ENCODE measurements at regions not wholly inside any gene's neighbourhood (a gene's known extent, or its start where the extent isn't known, plus 50 kb on each side); places are given as distances from the start of the nearest gene placed in this dataset.

DNA sequence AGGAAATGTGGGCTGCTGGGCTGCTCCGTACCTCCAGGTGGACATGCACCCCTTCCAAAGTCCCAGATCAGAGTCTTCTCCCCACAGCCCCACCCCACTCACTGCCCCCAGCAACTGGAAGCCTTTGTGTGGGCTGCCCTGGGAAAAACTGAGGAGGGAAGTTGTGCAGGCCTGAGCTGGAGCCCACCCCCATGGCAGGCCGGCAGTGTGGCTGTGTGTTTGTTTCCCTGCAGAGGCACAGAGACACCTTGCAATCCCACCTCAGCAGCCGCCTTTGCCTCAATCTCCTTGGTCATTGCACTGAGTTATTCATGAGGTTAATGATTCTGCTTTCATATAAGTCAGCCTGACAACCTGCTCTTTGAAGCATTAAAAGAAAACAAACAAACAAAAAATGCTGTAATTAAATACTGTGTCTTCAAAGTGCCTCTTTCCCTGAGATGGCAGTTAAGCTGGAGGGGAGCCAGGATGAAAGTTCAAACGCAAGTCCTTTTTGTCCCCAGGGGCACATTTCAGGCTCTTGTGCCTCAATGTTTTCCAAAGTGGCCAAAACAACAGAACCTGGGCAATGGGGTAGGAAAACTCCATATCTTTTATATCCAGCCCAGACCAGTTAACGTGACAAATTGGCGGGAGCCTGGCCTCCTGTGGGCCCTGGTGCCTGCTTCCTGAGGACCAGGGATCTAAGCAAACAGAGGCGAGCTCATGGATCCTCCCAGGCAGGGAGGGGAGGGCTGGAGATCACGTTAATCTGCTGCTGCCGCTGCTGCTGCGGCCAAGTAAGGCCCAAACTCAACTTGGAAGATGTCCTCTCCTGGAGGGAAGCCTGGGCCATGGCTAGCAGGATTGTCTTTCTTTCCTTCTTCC is 51.9 kb upstream of the TSPAN11 start:
- H3K27ac ChIP-seq (ENCODE audit: low read depth in 2 of 2, low read length in 2 of 2): no peak overlapping the region
- H3K27me3 ChIP-seq (ENCODE audit: control insufficient read depth in 2 of 2, insufficient read depth in 2 of 2, low read length in 2 of 2): no peaks in the 10 kb centered on the region
- no peaks in the 10 kb centered on the region for H3K9me3 ChIP-seq (ENCODE audit: control insufficient read depth in 2 of 2, low read length in 2 of 2)
- no peaks in the 10 kb centered on the region for H3K36me3 ChIP-seq (ENCODE audit: control insufficient read depth in 2 of 2, insufficient read depth in 2 of 2, low read length in 2 of 2)
- H3K4me1 ChIP-seq (ENCODE audit: control insufficient read depth in 2 of 2, insufficient read depth in 2 of 2, low read length in 2 of 2): no peaks in the 10 kb centered on the region
- no peak overlapping the region for H3K4me3 ChIP-seq (ENCODE audit: low read length in 2 of 2)
- no peak overlapping the region for H3K9ac ChIP-seq (ENCODE audit: low read depth in 1 of 2, low read length in 2 of 2)

DNA sequence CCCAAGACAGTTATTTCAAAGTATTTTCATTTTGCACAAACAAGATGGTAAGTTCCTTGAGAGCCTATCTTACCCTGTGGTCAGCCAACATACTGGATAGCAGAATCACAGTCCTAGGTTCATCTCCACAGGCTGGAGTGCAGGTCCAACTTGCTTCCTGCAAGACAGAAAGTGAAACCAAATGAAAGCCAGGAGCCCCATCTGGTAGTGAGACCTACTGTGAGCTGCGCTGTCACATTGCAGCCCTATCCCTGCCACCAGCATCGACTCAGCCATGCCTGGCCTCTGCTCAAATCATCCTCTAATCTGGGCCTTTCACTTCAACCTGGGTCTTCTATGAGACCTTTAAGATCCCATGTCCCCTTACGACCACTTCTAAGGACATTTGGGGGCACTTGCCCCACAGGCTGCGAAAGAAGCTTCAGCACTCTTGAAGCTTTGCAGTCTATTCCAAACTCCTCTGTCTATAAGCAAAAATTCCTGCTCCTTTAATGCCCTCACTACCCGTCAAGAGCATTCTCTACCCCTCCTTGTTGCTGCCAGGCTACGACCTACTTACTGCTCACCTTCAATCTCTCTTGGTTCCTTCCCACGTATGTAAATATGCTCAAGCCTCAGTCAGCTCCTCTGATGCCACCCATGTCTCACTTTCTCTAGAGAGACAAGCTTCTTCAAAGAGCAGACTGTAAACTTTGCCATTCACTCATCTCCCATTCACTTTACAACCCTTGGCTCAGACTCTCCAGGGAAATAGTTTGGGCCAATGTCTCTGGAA is 55.9 kb upstream of the TSPAN11 start:
- no peaks in the 10 kb centered on the region for H3K27me3 ChIP-seq (ENCODE audit: control insufficient read depth in 2 of 2, insufficient read depth in 2 of 2, low read length in 2 of 2)
- no peaks in the 10 kb centered on the region for H3K4me1 ChIP-seq (ENCODE audit: control insufficient read depth in 2 of 2, insufficient read depth in 2 of 2, low read length in 2 of 2)
- H3K9me3 ChIP-seq (ENCODE audit: control insufficient read depth in 2 of 2, low read length in 2 of 2): no peaks in the 10 kb centered on the region
- no peak overlapping the region for H3K4me3 ChIP-seq (ENCODE audit: low read length in 2 of 2)
- H3K36me3 ChIP-seq (ENCODE audit: control insufficient read depth in 2 of 2, insufficient read depth in 2 of 2, low read length in 2 of 2): no peaks in the 10 kb centered on the region
- H3K9ac ChIP-seq (ENCODE audit: low read depth in 1 of 2, low read length in 2 of 2): no peak overlapping the region
- H3K27ac ChIP-seq (ENCODE audit: low read depth in 2 of 2, low read length in 2 of 2): no peak overlapping the region

GRCh38 chr12:30867415-30867814 is 59.1 kb upstream of the TSPAN11 start:
- no peak overlapping the region for H3K27ac ChIP-seq (ENCODE audit: low read depth in 2 of 2, low read length in 2 of 2)
- no peaks in the 10 kb centered on the region for H3K36me3 ChIP-seq (ENCODE audit: control insufficient read depth in 2 of 2, insufficient read depth in 2 of 2, low read length in 2 of 2)
- no peak overlapping the region for H3K9ac ChIP-seq (ENCODE audit: low read depth in 1 of 2, low read length in 2 of 2)
- no peaks in the 10 kb centered on the region for H3K27me3 ChIP-seq (ENCODE audit: control insufficient read depth in 2 of 2, insufficient read depth in 2 of 2, low read length in 2 of 2)
- H3K4me3 ChIP-seq (ENCODE audit: low read length in 2 of 2): no peak overlapping the region
- H3K4me1 ChIP-seq (ENCODE audit: control insufficient read depth in 2 of 2, insufficient read depth in 2 of 2, low read length in 2 of 2): no peaks in the 10 kb centered on the region
- no peaks in the 10 kb centered on the region for H3K9me3 ChIP-seq (ENCODE audit: control insufficient read depth in 2 of 2, low read length in 2 of 2)

DNA sequence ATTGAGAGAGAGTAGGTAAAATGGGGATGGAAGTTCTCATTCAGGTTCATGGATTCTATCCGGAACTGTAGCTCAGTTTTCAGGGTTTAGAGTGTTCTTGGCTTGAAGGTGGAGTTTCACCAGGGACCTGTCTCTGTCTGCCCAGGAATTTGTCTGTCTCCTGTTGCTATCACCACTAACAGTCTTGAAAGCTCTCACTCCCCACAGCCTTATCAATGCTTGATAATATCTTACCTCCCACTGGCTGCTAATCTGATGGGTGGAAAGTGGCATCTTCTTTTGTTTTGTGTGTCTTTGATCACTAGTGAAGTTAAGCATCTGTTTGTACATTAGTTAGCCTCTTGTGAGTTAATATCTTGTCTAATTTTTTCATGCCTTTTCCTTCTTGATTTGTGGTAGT is 60.3 kb upstream of the TSPAN11 start:
- Histone ChIP-seq H3K9me3 (ENCODE audit: control insufficient read depth in 2 of 2, low read length in 2 of 2) (no peaks in the 10 kb centered on the region), H3K9ac (ENCODE audit: low read depth in 1 of 2, low read length in 2 of 2) (no peak overlapping the region), H3K4me3 (ENCODE audit: low read length in 2 of 2) (no peak overlapping the region), H3K27me3 (ENCODE audit: control insufficient read depth in 2 of 2, insufficient read depth in 2 of 2, low read length in 2 of 2) (no peaks in the 10 kb centered on the region), H3K4me1 (ENCODE audit: control insufficient read depth in 2 of 2, insufficient read depth in 2 of 2, low read length in 2 of 2) (no peaks in the 10 kb centered on the region), H3K36me3 (ENCODE audit: control insufficient read depth in 2 of 2, insufficient read depth in 2 of 2, low read length in 2 of 2) (no peaks in the 10 kb centered on the region), H3K27ac (ENCODE audit: low read depth in 2 of 2, low read length in 2 of 2) (no peak overlapping the region)

GRCh38 chr12:30863839-30864238 is 62.7 kb upstream of the TSPAN11 start:
- no peaks in the 10 kb centered on the region for H3K27me3 ChIP-seq (ENCODE audit: control insufficient read depth in 2 of 2, insufficient read depth in 2 of 2, low read length in 2 of 2)
- no peaks in the 10 kb centered on the region for H3K36me3 ChIP-seq (ENCODE audit: control insufficient read depth in 2 of 2, insufficient read depth in 2 of 2, low read length in 2 of 2)
- no peak overlapping the region for H3K4me3 ChIP-seq (ENCODE audit: low read length in 2 of 2)
- H3K9me3 ChIP-seq (ENCODE audit: control insufficient read depth in 2 of 2, low read length in 2 of 2): no peaks in the 10 kb centered on the region
- no peak overlapping the region for H3K9ac ChIP-seq (ENCODE audit: low read depth in 1 of 2, low read length in 2 of 2)
- no peaks in the 10 kb centered on the region for H3K4me1 ChIP-seq (ENCODE audit: control insufficient read depth in 2 of 2, insufficient read depth in 2 of 2, low read length in 2 of 2)
- no peak overlapping the region for H3K27ac ChIP-seq (ENCODE audit: low read depth in 2 of 2, low read length in 2 of 2)

GRCh38 chr12:30862486-30862885 is 64.1 kb upstream of the TSPAN11 start:
- Histone ChIP-seq H3K27ac (ENCODE audit: low read depth in 2 of 2, low read length in 2 of 2) (no peak overlapping the region), H3K4me3 (ENCODE audit: low read length in 2 of 2) (no peak overlapping the region), H3K9me3 (ENCODE audit: control insufficient read depth in 2 of 2, low read length in 2 of 2) (no peaks in the 10 kb centered on the region), H3K27me3 (ENCODE audit: control insufficient read depth in 2 of 2, insufficient read depth in 2 of 2, low read length in 2 of 2) (no peaks in the 10 kb centered on the region), H3K9ac (ENCODE audit: low read depth in 1 of 2, low read length in 2 of 2) (no peak overlapping the region), H3K36me3 (ENCODE audit: control insufficient read depth in 2 of 2, insufficient read depth in 2 of 2, low read length in 2 of 2) (no peaks in the 10 kb centered on the region), H3K4me1 (ENCODE audit: control insufficient read depth in 2 of 2, insufficient read depth in 2 of 2, low read length in 2 of 2) (no peaks in the 10 kb centered on the region)

DNA sequence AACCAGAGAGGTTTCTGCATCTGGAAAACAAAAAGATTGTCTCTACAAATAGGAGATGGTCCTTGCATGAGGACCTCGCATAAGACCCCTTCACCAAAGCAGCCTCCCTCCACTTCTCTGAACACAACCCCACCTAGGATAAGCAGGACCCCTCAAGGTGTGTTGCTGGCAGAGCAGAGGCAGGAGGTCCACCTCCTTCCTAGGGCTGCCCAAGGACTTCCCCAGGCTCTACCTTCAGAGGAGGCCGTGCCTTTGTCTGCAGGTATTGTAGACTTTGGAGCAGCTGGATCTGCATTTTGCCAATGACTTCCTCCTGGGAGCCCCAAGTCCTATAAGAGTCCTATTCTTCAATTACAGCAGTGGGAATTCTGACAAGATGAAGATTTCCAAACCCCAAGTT is 67.3 kb upstream of the TSPAN11 start:
- Histone ChIP-seq H3K9ac (ENCODE audit: low read depth in 1 of 2, low read length in 2 of 2) (no peak overlapping the region), H3K27ac (ENCODE audit: low read depth in 2 of 2, low read length in 2 of 2) (no peak overlapping the region), H3K36me3 (ENCODE audit: control insufficient read depth in 2 of 2, insufficient read depth in 2 of 2, low read length in 2 of 2) (no peaks in the 10 kb centered on the region), H3K4me3 (ENCODE audit: low read length in 2 of 2) (no peak overlapping the region), H3K9me3 (ENCODE audit: control insufficient read depth in 2 of 2, low read length in 2 of 2) (no peaks in the 10 kb centered on the region), H3K27me3 (ENCODE audit: control insufficient read depth in 2 of 2, insufficient read depth in 2 of 2, low read length in 2 of 2) (no peaks in the 10 kb centered on the region), H3K4me1 (ENCODE audit: control insufficient read depth in 2 of 2, insufficient read depth in 2 of 2, low read length in 2 of 2) (no peaks in the 10 kb centered on the region)

- Histone ChIP-seq H3K36me3 (ENCODE audit: control insufficient read depth in 2 of 2, insufficient read depth in 2 of 2, low read length in 2 of 2) (no peaks in the 10 kb centered on the region), H3K27me3 (ENCODE audit: control insufficient read depth in 2 of 2, insufficient read depth in 2 of 2, low read length in 2 of 2) (no peaks in the 10 kb centered on the region)
Observed at GRCh38 chr12:30858471-30858870, 68.1 kb upstream of the TSPAN11 start.

DNA sequence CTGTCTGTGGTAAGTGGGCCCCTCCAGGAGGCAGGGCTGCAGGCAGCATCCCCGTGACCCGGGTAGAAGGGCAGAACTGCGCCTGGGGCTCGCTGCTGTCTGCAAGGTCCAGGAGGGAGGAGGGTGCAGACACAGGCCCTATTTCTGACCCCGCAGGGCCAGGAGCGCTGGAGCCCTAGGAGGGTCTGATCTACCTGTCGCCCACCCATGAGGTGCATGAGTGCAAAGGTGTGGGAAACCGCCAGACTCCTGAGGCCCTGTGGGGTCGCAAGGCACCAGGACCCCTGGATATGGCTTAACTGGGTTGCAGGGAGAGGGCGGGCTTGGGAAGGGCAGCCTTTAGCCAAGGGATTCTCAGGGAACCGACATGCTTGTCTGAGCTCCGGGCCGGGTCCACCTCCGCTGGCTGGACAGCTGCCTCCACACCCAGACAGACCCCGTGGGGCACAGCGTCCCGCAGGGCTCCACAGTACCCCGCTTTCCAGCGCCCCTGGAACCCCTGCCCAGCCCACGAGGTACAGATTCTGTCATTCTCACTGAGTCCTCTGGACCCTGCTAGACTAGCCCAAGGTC is 72.9 kb upstream of the TSPAN11 start:
- no peaks in the 10 kb centered on the region for H3K27me3 ChIP-seq (ENCODE audit: control insufficient read depth in 2 of 2, insufficient read depth in 2 of 2, low read length in 2 of 2)
- H3K4me1 ChIP-seq (ENCODE audit: control insufficient read depth in 2 of 2, insufficient read depth in 2 of 2, low read length in 2 of 2): no peaks in the 10 kb centered on the region
- no peak overlapping the region for H3K9ac ChIP-seq (ENCODE audit: low read depth in 1 of 2, low read length in 2 of 2)
- H3K4me3 ChIP-seq (ENCODE audit: low read length in 2 of 2): no peak overlapping the region
- H3K9me3 ChIP-seq (ENCODE audit: control insufficient read depth in 2 of 2, low read length in 2 of 2): no peaks in the 10 kb centered on the region
- H3K27ac ChIP-seq (ENCODE audit: low read depth in 2 of 2, low read length in 2 of 2): no peak overlapping the region
- H3K36me3 ChIP-seq (ENCODE audit: control insufficient read depth in 2 of 2, insufficient read depth in 2 of 2, low read length in 2 of 2): no peaks in the 10 kb centered on the region

More at GRCh38 chr12:30858471-30858870, 68.1 kb upstream of the TSPAN11 start:
- Histone ChIP-seq H3K4me3 (ENCODE audit: low read length in 2 of 2) (no peak overlapping the region), H3K9ac (ENCODE audit: low read depth in 1 of 2, low read length in 2 of 2) (no peak overlapping the region), H3K9me3 (ENCODE audit: control insufficient read depth in 2 of 2, low read length in 2 of 2) (no peaks in the 10 kb centered on the region), H3K4me1 (ENCODE audit: control insufficient read depth in 2 of 2, insufficient read depth in 2 of 2, low read length in 2 of 2) (no peaks in the 10 kb centered on the region), H3K27ac (ENCODE audit: low read depth in 2 of 2, low read length in 2 of 2) (no peak overlapping the region)

- Histone ChIP-seq H3K4me3 (ENCODE audit: low read length in 2 of 2) (no peak overlapping the region), H3K27ac (ENCODE audit: low read depth in 2 of 2, low read length in 2 of 2) (no peak overlapping the region)
Observed at GRCh38 chr12:30850684-30851083, 75.9 kb upstream of the TSPAN11 start.

More at GRCh38 chr12:30850684-30851083, 75.9 kb upstream of the TSPAN11 start:
- no peaks in the 10 kb centered on the region for H3K9me3 ChIP-seq (ENCODE audit: control insufficient read depth in 2 of 2, low read length in 2 of 2)
- H3K27me3 ChIP-seq (ENCODE audit: control insufficient read depth in 2 of 2, insufficient read depth in 2 of 2, low read length in 2 of 2): no peaks in the 10 kb centered on the region
- no peak overlapping the region for H3K9ac ChIP-seq (ENCODE audit: low read depth in 1 of 2, low read length in 2 of 2)
- H3K36me3 ChIP-seq (ENCODE audit: control insufficient read depth in 2 of 2, insufficient read depth in 2 of 2, low read length in 2 of 2): no peaks in the 10 kb centered on the region
- no peaks in the 10 kb centered on the region for H3K4me1 ChIP-seq (ENCODE audit: control insufficient read depth in 2 of 2, insufficient read depth in 2 of 2, low read length in 2 of 2)
